Esophagus squamous epithelium (tissue), 4 donors: ENCODE measurements at regions not wholly inside any gene's neighbourhood (a gene's known extent, or its start where the extent isn't known, plus 50 kb on each side); places are given as distances from the start of the nearest gene placed in this dataset.

Experiments
- CTCF ChIP-seq, 6 experiments: fragments of 450-650 bp in 4 of 6; fragments of 200-600 bp in 2 of 6; sonication (generic) in 2 of 6; IDR thresholded peaks; one replicate each; pipeline ENCODE4 v1.5.1; 2016 to 2019; ENCODE audit warnings: antibody characterized with exemption in 6 of 6, mild to moderate bottlenecking in 4 of 6, moderate library complexity in 4 of 6
- POLR2A ChIP-seq, 4 donors: fragments of 450-650 bp; IDR thresholded peaks; one replicate each; pipeline ENCODE4 v1.6.1; 2017; ENCODE audit warnings: antibody characterized with exemption in 4 of 4, mild to moderate bottlenecking in 4 of 4, moderate library complexity in 3 of 4

- TF ChIP-seq CTCF (IDR thresholded peaks at IDR 0.05) (no peak), POLR2A (IDR thresholded peaks at IDR 0.05) (no peak)
Observed at GRCh38 chr1:219277304-219278105, 103.8 kb downstream of the LYPLAL1 start.
